ENCODE measurements at regions not wholly inside any gene's neighbourhood (a gene's known extent, or its start where the extent isn't known, plus 50 kb on each side); places are given as distances from the start of the nearest gene placed in this dataset.

- no peak overlapping the region for H3K23ac ChIP-seq (ENCODE audit: low read depth, low read length)
- H2BK120ac ChIP-seq (ENCODE audit: low read depth, low read length) = no peak overlapping the region
- no peaks in the 10 kb centered on the region for H3K4me1 ChIP-seq (ENCODE audit: control insufficient read depth, insufficient read depth, low read length)
- intact Hi-C loops (cut with micrococcal nuclease) = no loop called here
- H3K18ac ChIP-seq (ENCODE audit: low read depth, low read length) = no peak overlapping the region
- H2AFZ ChIP-seq (replicated peaks; ENCODE audit: low read length, poor library complexity) = no peak overlapping the region
- dilution Hi-C loops (cut with HindIII; ENCODE audit: low sequenced_read_pairs, unreplicated experiment) = no loop called here
- ChIA-PET CTCF (no interaction called here), POLR2A (ENCODE audit: unreplicated experiment) (no interaction called here)
- no peak overlapping the region for H2BK15ac ChIP-seq (ENCODE audit: low read depth, low read length)
- no peak overlapping the region for H2AK9ac ChIP-seq (replicated peaks; ENCODE audit: low read depth, low read length, poor library complexity)
- no peak overlapping the region for H3K9ac ChIP-seq (ENCODE audit: low read depth, low read length)
- no peak for TF ChIP-seq CTCF (conservative IDR thresholded peaks at IDR 0.05; ENCODE audit: low read depth, low read length)
- TF ChIP-seq CEBPB (IDR thresholded peaks at IDR 0.05; ENCODE audit: low read depth, low read length) = no peak
- no peak for TF ChIP-seq NFE2L2 (IDR thresholded peaks at IDR 0.05; ENCODE audit: low read depth, low read length)
- TF ChIP-seq, protein P1, sequence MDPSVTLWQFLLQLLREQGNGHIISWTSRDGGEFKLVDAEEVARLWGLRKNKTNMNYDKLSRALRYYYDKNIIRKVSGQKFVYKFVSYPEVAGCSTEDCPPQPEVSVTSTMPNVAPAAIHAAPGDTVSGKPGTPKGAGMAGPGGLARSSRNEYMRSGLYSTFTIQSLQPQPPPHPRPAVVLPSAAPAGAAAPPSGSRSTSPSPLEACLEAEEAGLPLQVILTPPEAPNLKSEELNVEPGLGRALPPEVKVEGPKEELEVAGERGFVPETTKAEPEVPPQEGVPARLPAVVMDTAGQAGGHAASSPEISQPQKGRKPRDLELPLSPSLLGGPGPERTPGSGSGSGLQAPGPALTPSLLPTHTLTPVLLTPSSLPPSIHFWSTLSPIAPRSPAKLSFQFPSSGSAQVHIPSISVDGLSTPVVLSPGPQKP (IDR thresholded peaks at IDR 0.05; ENCODE audit: borderline replicate concordance, low read depth, low read length) = no peak
- ATAC-seq (ENCODE audit: low read depth) = no peak
- no peak overlapping the region for H2BK20ac ChIP-seq (ENCODE audit: low read depth, low read length)
- H3K4ac ChIP-seq (ENCODE audit: low read depth, low read length) = no peak overlapping the region
- no peak overlapping the region for H4K91ac ChIP-seq (ENCODE audit: insufficient read depth, low read depth, low read length)
- no peak overlapping the region for H3K14ac ChIP-seq (replicated peaks; ENCODE audit: low read depth, low read length)
- no peak overlapping the region for H2BK5ac ChIP-seq (ENCODE audit: low read depth, low read length, poor library complexity, severe bottlenecking)
- DNase-seq = no peak
- no peaks in the 10 kb centered on the region for H3K79me1 ChIP-seq (ENCODE audit: low read depth in 1 of 2, low read length in 2 of 2)
- H3K4me3 ChIP-seq (ENCODE audit: insufficient read depth, low read depth, low read length) = no peak overlapping the region
- H4K8ac ChIP-seq (ENCODE audit: low read depth in 2 of 2, low read length in 2 of 2) = no peak overlapping the region
- H3K9me3 ChIP-seq (ENCODE audit: control insufficient read depth, insufficient read depth, low read length) = peaks cover 4% of the 10 kb centered on the region
- WGBS, 2 experiments (ENCODE audit: extremely low coverage in 2 of 2, insufficient read length in 1 of 2) = 36% methylated on average over 4 of the region's 17 CpGs; no CpG with 5 or more reads in 1 of the 2 experiments
- in situ Hi-C loops (cut with MboI; ENCODE audit: low sequenced_read_pairs) = no loop called here
- no peak overlapping the region for H4K5ac ChIP-seq (ENCODE audit: low read depth, low read length)
- H3K27ac ChIP-seq (ENCODE audit: insufficient read depth, low read length) = no peak overlapping the region
- H3K4me2 ChIP-seq (ENCODE audit: low read depth, low read length) = no peak overlapping the region
- no TSS peak for BruUV-seq (replicated peaks)
- H3K9me1 ChIP-seq (ENCODE audit: insufficient read depth, low read length) = no peaks in the 10 kb centered on the region
- H4K20me1 ChIP-seq (ENCODE audit: insufficient read depth, low read length) = no peaks in the 10 kb centered on the region
- H3K27me3 ChIP-seq (ENCODE audit: control insufficient read depth, insufficient read depth, low read length) = no peaks in the 10 kb centered on the region
- H2AK5ac ChIP-seq (ENCODE audit: low read depth, low read length) = no peak overlapping the region
- no peaks in the 10 kb centered on the region for H3K36me3 ChIP-seq (ENCODE audit: control insufficient read depth, insufficient read depth, low read length)
- H3K56ac ChIP-seq (ENCODE audit: extremely low read depth, insufficient read depth, low read length) = no peak overlapping the region
Observed at GRCh38 chr3:181839039-181839915, 127.6 kb downstream of the SOX2 start.
